ENCODE measurements at regions not wholly inside any gene's neighbourhood (a gene's known extent, or its start where the extent isn't known, plus 50 kb on each side); places are given as distances from the start of the nearest gene placed in this dataset.

- Mint-ChIP-seq H3K9me3 (ENCODE audit: unreplicated experiment) (no peaks in the 10 kb centered on the region), H3K4me3 (ENCODE audit: unreplicated experiment) (no peak overlapping the region), H3K27ac (ENCODE audit: unreplicated experiment) (no peak overlapping the region), H3K36me3 (ENCODE audit: unreplicated experiment) (no peaks in the 10 kb centered on the region), H3K4me1 (ENCODE audit: low read depth, unreplicated experiment) (no peaks in the 10 kb centered on the region), H3K27me3 (ENCODE audit: unreplicated experiment) (no peaks in the 10 kb centered on the region)
- DNase-seq: no peak
- no peak for TF ChIP-seq CTCF (IDR thresholded peaks at IDR 0.05; ENCODE audit: partially characterized antibody, unreplicated experiment)
Measured at GRCh38 chr7:94244760-94245159, 149.9 kb upstream of the COL1A2 start.

GRCh38 chr7:94245500-94245899 lies 149.2 kb upstream of the COL1A2 start:
- DNase-seq: no peak
- Mint-ChIP-seq H3K27ac (ENCODE audit: unreplicated experiment) (no peak overlapping the region), H3K27me3 (ENCODE audit: unreplicated experiment) (no peaks in the 10 kb centered on the region), H3K36me3 (ENCODE audit: unreplicated experiment) (no peaks in the 10 kb centered on the region), H3K4me3 (ENCODE audit: unreplicated experiment) (no peak overlapping the region), H3K4me1 (ENCODE audit: low read depth, unreplicated experiment) (peaks cover 2% of the 10 kb centered on the region), H3K9me3 (ENCODE audit: unreplicated experiment) (no peaks in the 10 kb centered on the region)
- TF ChIP-seq CTCF (IDR thresholded peaks at IDR 0.05; ENCODE audit: partially characterized antibody, unreplicated experiment): no peak

- no peak overlapping the region for H3K27ac Mint-ChIP-seq (ENCODE audit: unreplicated experiment)
- no peaks in the 10 kb centered on the region for H3K9me3 Mint-ChIP-seq (ENCODE audit: unreplicated experiment)
- no peak for DNase-seq
- no peaks in the 10 kb centered on the region for H3K36me3 Mint-ChIP-seq (ENCODE audit: unreplicated experiment)
- H3K4me3 Mint-ChIP-seq (ENCODE audit: unreplicated experiment): no peak overlapping the region
- H3K4me1 Mint-ChIP-seq (ENCODE audit: low read depth, unreplicated experiment): peaks cover 2% of the 10 kb centered on the region
- H3K27me3 Mint-ChIP-seq (ENCODE audit: unreplicated experiment): peaks cover 2% of the 10 kb centered on the region
- no peak for TF ChIP-seq CTCF (IDR thresholded peaks at IDR 0.05; ENCODE audit: partially characterized antibody, unreplicated experiment)
Measured at GRCh38 chr7:94247970-94248369, 146.7 kb upstream of the COL1A2 start.

- no peak for DNase-seq
- Mint-ChIP-seq H3K4me3 (ENCODE audit: unreplicated experiment) (no peak overlapping the region), H3K36me3 (ENCODE audit: unreplicated experiment) (no peaks in the 10 kb centered on the region), H3K4me1 (ENCODE audit: low read depth, unreplicated experiment) (peaks cover 2% of the 10 kb centered on the region), H3K27ac (ENCODE audit: unreplicated experiment) (no peak overlapping the region), H3K9me3 (ENCODE audit: unreplicated experiment) (no peaks in the 10 kb centered on the region), H3K27me3 (ENCODE audit: unreplicated experiment) (peaks cover 2% of the 10 kb centered on the region)
- TF ChIP-seq CTCF (IDR thresholded peaks at IDR 0.05; ENCODE audit: partially characterized antibody, unreplicated experiment): no peak
Measured at GRCh38 chr7:94249631-94250030, 145.1 kb upstream of the COL1A2 start.

- H3K4me3 Mint-ChIP-seq (ENCODE audit: unreplicated experiment): no peak overlapping the region
Measured at GRCh38 chr7:94250124-94250523, 144.6 kb upstream of the COL1A2 start.

More at GRCh38 chr7:94250124-94250523, 144.6 kb upstream of the COL1A2 start:
- Mint-ChIP-seq H3K27ac (ENCODE audit: unreplicated experiment) (no peak overlapping the region), H3K27me3 (ENCODE audit: unreplicated experiment) (peaks cover 2% of the 10 kb centered on the region), H3K36me3 (ENCODE audit: unreplicated experiment) (no peaks in the 10 kb centered on the region), H3K9me3 (ENCODE audit: unreplicated experiment) (no peaks in the 10 kb centered on the region), H3K4me1 (ENCODE audit: low read depth, unreplicated experiment) (peaks cover 2% of the 10 kb centered on the region)
- DNase-seq: no peak
- TF ChIP-seq CTCF (IDR thresholded peaks at IDR 0.05; ENCODE audit: partially characterized antibody, unreplicated experiment): no peak
